ENCODE measurements at regions not wholly inside any gene's neighbourhood (a gene's known extent, or its start where the extent isn't known, plus 50 kb on each side); places are given as distances from the start of the nearest gene placed in this dataset.

DNA sequence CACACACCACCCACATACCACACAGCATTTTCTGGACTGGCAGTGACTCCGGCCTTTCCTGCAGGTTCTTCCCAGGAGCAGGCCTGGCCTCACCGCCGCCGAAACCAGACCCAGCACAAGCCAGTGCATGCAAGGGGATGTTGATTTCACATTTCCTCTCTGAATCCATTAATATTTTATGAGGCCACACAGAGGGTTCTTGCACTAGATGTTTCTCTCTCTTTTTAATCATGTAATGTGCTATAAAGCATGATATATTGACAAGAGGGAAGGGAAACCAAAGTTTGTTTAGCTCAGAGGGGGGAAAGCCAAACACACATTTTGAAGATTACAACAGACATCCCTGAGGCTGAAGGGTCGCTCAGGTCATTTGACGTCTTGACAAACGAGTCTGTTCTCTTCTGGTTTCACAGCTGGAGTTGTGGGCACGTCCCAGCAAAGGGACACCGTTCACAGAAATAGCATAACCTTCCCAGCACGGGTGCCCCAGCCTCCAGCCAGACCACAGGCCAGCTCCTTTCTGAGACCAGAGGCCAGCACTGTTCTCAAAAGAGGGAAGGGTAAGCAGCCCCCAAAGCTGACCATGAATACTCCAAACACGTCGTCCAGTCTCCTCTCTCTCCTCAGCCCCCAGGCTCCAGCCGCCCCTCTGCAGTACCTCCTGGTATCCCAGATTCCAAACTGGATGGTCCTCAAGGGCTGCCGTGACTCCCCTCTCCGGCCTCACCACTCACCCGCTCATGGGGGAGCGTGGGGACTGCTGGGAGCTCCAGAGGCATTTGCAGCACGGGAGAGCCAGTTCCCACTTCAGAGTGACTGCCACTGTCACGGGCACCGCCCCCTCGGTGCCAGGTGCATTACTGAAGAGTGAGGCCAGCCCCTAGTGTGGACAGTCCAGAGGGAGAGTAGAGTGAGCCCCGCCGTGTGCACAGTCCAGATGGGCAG is 340.3 kb upstream of the SALL3 start:
- H3K27me3 ChIP-seq (ENCODE audit: control insufficient read depth, insufficient read depth, low read length): no peaks in the 10 kb centered on the region
- no peaks in the 10 kb centered on the region for H3K4me1 ChIP-seq (ENCODE audit: control insufficient read depth, insufficient read depth, low read length)
- H3K4me3 ChIP-seq (ENCODE audit: low read depth, low read length): no peak overlapping the region
- H3K27ac ChIP-seq (ENCODE audit: low read depth, low read length): no peak overlapping the region
- H3K9ac ChIP-seq (ENCODE audit: low read depth, low read length): no peak overlapping the region
- H3K9me3 ChIP-seq (ENCODE audit: control insufficient read depth, insufficient read depth, low read length): no peaks in the 10 kb centered on the region
- H3K36me3 ChIP-seq (ENCODE audit: control insufficient read depth, insufficient read depth, low read length): no peaks in the 10 kb centered on the region

DNA sequence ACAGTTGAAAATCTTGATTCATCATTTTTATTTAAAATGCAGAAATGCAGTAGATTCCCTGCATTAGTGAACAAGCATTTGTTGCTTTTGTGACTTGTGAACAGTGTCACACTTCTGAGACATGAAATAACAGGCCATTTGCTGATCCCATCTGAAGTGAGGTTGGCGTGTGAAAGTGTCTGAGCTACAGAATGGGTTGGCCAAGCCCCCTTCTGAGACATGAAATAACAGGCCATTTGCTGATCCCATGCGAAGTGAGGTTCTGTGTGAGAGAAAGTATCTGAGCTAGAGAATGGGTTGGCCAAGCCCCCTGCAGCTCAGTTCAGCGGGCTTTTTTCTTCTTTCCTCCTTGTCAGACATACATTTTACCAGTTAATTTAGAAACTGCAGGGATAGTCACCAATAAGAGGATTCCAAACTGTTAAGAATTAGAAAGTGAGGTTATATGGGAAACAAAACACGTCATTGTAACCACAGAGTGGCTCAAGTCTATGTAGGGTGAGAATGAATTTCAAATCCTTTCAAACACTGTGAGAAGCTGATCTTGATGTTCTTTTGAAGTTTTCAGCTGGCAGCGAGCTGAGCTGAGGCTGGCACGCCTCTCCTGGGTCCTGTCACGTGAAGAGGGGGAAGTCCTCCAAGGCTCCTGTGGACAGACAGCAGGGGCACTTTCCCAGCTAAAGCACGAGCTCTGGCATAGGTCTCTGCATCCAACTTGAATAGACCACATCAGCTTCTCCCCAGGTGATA is 339.2 kb upstream of the SALL3 start:
- no peaks in the 10 kb centered on the region for H3K27me3 ChIP-seq (ENCODE audit: control insufficient read depth, insufficient read depth, low read length)
- H3K27ac ChIP-seq (ENCODE audit: low read depth, low read length): no peak overlapping the region
- H3K4me1 ChIP-seq (ENCODE audit: control insufficient read depth, insufficient read depth, low read length): no peaks in the 10 kb centered on the region
- H3K36me3 ChIP-seq (ENCODE audit: control insufficient read depth, insufficient read depth, low read length): no peaks in the 10 kb centered on the region
- H3K9me3 ChIP-seq (ENCODE audit: control insufficient read depth, insufficient read depth, low read length): no peaks in the 10 kb centered on the region
- no peak overlapping the region for H3K9ac ChIP-seq (ENCODE audit: low read depth, low read length)
- H3K4me3 ChIP-seq (ENCODE audit: low read depth, low read length): no peak overlapping the region

DNA sequence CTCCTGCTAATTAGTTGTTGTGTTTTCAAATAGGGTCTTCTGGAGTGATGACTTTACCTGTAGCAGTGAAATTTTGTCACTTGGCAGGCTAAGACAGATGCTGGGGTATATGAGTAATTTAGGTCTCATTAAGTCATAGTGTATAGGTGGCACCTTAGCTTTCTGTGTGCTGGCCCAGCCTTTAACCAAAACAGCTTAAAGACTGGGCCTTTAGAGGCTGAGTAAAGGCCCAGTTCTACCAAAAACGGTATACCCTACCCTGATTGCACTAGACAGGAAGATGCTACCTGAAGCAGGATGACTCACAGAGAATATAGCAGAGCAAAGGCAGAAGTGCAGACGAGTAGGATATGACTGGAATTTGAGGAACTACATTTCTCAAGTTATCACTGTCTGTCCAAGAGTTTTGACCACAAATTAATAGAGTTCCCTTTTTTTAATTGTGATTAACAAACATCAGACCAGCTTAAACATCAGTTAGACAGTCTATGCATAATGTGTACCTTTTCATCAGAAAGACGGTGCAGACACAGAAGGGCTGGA is 337.9 kb upstream of the SALL3 start:
- H3K4me3 ChIP-seq (ENCODE audit: low read depth, low read length): no peak overlapping the region
- no peak overlapping the region for H3K27ac ChIP-seq (ENCODE audit: low read depth, low read length)
- no peaks in the 10 kb centered on the region for H3K27me3 ChIP-seq (ENCODE audit: control insufficient read depth, insufficient read depth, low read length)
- H3K4me1 ChIP-seq (ENCODE audit: control insufficient read depth, insufficient read depth, low read length): no peaks in the 10 kb centered on the region
- no peaks in the 10 kb centered on the region for H3K36me3 ChIP-seq (ENCODE audit: control insufficient read depth, insufficient read depth, low read length)
- H3K9ac ChIP-seq (ENCODE audit: low read depth, low read length): no peak overlapping the region
- H3K9me3 ChIP-seq (ENCODE audit: control insufficient read depth, insufficient read depth, low read length): no peaks in the 10 kb centered on the region

DNA sequence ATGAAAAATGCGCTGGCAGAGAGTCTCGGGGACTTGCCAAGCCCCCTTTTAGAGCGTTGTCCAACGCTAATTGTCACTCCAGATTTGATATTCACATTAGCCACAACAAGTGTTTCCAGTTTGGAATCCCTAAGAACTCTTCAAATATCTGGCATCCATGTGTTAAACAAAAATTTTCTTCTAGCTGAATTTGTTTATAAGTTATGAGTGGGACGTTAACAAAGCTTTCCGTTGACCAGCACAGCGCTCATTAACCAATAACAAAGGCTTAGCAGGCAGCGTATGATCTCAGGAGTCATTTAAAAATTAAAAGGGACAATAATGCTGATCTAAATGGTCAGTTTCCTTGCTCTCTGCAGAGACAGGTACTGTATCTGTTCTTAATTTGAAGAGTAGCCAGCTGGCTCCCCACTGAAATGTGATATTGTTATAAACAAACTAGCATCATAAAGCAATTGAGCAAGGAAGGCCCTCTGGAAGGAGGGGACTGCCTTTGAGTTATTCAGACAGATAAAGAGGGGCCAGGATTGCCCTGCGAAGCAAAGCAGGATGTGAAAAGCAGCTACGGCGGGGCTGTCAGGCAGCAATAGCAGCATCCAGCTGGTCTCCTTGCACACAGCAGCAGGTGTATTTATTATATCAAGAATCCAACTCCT is 337.2 kb upstream of the SALL3 start:
- no peak overlapping the region for H3K27ac ChIP-seq (ENCODE audit: low read depth, low read length)
- H3K4me3 ChIP-seq (ENCODE audit: low read depth, low read length): no peak overlapping the region
- H3K27me3 ChIP-seq (ENCODE audit: control insufficient read depth, insufficient read depth, low read length): no peaks in the 10 kb centered on the region
- H3K9me3 ChIP-seq (ENCODE audit: control insufficient read depth, insufficient read depth, low read length): no peaks in the 10 kb centered on the region
- no peak overlapping the region for H3K9ac ChIP-seq (ENCODE audit: low read depth, low read length)
- H3K4me1 ChIP-seq (ENCODE audit: control insufficient read depth, insufficient read depth, low read length): no peaks in the 10 kb centered on the region
- no peaks in the 10 kb centered on the region for H3K36me3 ChIP-seq (ENCODE audit: control insufficient read depth, insufficient read depth, low read length)

DNA sequence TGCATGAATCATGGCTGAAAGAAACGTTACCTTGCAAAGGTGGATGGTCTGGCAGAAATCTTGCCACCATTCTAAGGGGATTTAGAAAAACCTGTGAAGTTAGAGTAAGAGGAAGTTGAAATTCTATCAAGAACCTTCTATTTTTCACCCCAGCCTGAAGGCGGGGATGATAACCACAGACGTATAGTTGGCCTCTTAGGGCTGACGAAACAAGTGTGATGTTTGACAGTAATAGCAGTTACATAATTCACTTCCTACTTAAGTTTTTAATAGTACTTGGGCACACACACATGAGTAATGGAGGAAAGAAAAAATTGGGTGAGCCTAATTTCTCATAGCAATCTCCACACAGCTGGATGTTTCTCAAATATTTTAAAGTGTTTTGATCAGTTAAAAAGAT is 336.6 kb upstream of the SALL3 start:
- no peaks in the 10 kb centered on the region for H3K4me1 ChIP-seq (ENCODE audit: control insufficient read depth, insufficient read depth, low read length)
- H3K4me3 ChIP-seq (ENCODE audit: low read depth, low read length): no peak overlapping the region
- H3K9ac ChIP-seq (ENCODE audit: low read depth, low read length): no peak overlapping the region
- no peaks in the 10 kb centered on the region for H3K27me3 ChIP-seq (ENCODE audit: control insufficient read depth, insufficient read depth, low read length)
- no peaks in the 10 kb centered on the region for H3K9me3 ChIP-seq (ENCODE audit: control insufficient read depth, insufficient read depth, low read length)
- H3K27ac ChIP-seq (ENCODE audit: low read depth, low read length): no peak overlapping the region
- no peaks in the 10 kb centered on the region for H3K36me3 ChIP-seq (ENCODE audit: control insufficient read depth, insufficient read depth, low read length)

DNA sequence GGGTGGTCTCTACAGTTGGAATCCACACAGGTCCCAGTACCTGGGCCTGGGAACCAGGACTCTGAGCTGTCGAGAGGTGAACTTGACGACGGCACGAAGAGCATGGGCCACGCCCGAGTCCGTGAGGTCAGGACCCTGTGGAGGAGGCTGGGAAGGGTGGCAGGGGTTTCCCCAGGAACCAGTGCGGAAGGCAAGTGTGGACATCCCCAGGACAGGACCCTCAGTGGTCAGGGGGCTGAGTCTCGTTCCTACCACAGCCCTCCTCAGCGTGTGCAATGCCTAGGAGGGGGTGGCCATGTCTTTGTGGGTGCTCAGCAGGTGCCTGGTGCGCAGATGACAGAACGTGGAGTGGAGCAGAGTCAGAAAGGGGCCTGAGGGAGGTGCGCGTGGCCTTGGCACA is 335.6 kb upstream of the SALL3 start:
- Histone ChIP-seq H3K27me3 (ENCODE audit: control insufficient read depth, insufficient read depth, low read length) (no peaks in the 10 kb centered on the region), H3K9ac (ENCODE audit: low read depth, low read length) (no peak overlapping the region), H3K4me1 (ENCODE audit: control insufficient read depth, insufficient read depth, low read length) (no peaks in the 10 kb centered on the region), H3K4me3 (ENCODE audit: low read depth, low read length) (no peak overlapping the region), H3K27ac (ENCODE audit: low read depth, low read length) (no peak overlapping the region), H3K9me3 (ENCODE audit: control insufficient read depth, insufficient read depth, low read length) (no peaks in the 10 kb centered on the region), H3K36me3 (ENCODE audit: control insufficient read depth, insufficient read depth, low read length) (no peaks in the 10 kb centered on the region)

DNA sequence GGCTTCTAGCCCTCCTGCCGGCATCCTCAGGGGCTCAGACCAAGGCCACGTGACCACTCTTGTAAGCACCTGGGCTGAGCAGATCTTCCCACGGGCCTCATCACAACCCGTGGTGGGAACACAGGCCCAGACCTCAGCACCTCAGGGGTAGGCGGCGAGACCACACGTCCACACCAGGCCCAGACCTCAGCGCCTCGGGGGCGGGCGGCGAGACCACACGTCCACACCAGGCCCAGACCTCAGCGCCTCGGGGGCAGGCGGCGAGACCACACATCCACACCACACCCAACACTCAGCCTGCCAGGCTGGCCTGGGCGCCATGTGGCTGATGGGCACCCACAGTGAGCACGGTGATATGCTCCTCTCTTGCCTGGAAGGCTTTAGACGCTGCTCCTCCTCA is 334.4 kb upstream of the SALL3 start:
- H3K36me3 ChIP-seq (ENCODE audit: control insufficient read depth, insufficient read depth, low read length): no peaks in the 10 kb centered on the region

DNA sequence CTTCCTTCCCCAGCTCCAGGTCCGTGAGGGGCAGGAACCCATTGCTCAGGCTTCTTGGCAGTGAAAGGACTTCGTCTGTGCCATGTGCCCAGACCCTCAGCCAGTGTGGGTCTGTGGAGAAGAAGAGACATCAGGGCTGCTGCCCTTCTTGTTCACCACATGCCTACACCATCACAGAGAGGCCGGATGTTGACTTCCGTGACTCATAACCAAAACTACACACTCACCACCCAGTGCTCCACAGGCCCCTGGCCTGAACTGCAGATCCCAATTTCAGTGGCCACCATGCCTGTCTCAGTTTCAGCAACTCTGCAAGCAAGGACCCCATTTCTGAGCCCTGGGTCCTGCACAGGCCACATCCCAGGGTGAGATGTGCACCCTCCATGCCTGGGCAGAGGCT is 332.6 kb upstream of the SALL3 start:
- peaks cover 6% of the 10 kb centered on the region for H3K9me3 ChIP-seq (ENCODE audit: control insufficient read depth, insufficient read depth, low read length)
- H3K4me1 ChIP-seq (ENCODE audit: control insufficient read depth, insufficient read depth, low read length): no peaks in the 10 kb centered on the region
- H3K9ac ChIP-seq (ENCODE audit: low read depth, low read length): no peak overlapping the region
- H3K4me3 ChIP-seq (ENCODE audit: low read depth, low read length): no peak overlapping the region
- H3K36me3 ChIP-seq (ENCODE audit: control insufficient read depth, insufficient read depth, low read length): no peaks in the 10 kb centered on the region
- H3K27me3 ChIP-seq (ENCODE audit: control insufficient read depth, insufficient read depth, low read length): no peaks in the 10 kb centered on the region
- no peak overlapping the region for H3K27ac ChIP-seq (ENCODE audit: low read depth, low read length)

More for the DNA sequence above, 334.4 kb upstream of the SALL3 start:
- Histone ChIP-seq H3K9me3 (ENCODE audit: control insufficient read depth, insufficient read depth, low read length) (no peaks in the 10 kb centered on the region), H3K4me1 (ENCODE audit: control insufficient read depth, insufficient read depth, low read length) (no peaks in the 10 kb centered on the region), H3K27ac (ENCODE audit: low read depth, low read length) (no peak overlapping the region), H3K27me3 (ENCODE audit: control insufficient read depth, insufficient read depth, low read length) (no peaks in the 10 kb centered on the region), H3K4me3 (ENCODE audit: low read depth, low read length) (no peak overlapping the region), H3K9ac (ENCODE audit: low read depth, low read length) (no peak overlapping the region)

DNA sequence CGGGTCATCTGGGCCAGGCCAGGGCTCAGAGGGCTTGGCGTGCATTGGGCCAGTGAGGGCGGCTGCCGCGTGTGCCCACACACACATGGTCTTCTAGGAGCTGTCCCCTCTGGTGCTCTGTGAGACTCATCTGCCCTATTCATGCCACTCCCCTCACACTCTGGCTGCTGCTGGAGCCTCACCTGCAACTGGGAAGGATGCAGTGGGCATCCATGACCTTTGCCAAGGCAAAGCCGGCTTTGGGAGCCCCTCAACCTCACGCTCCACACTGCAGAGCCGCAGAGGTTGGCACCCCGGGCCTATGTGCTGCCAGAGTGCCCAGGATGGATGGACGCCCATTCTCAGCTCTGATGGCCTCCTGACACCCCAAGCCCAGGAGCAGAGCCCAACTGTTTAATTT is 330.2 kb upstream of the SALL3 start:
- Histone ChIP-seq H3K9me3 (ENCODE audit: control insufficient read depth, insufficient read depth, low read length) (peaks cover 18% of the 10 kb centered on the region), H3K27me3 (ENCODE audit: control insufficient read depth, insufficient read depth, low read length) (no peaks in the 10 kb centered on the region)

DNA sequence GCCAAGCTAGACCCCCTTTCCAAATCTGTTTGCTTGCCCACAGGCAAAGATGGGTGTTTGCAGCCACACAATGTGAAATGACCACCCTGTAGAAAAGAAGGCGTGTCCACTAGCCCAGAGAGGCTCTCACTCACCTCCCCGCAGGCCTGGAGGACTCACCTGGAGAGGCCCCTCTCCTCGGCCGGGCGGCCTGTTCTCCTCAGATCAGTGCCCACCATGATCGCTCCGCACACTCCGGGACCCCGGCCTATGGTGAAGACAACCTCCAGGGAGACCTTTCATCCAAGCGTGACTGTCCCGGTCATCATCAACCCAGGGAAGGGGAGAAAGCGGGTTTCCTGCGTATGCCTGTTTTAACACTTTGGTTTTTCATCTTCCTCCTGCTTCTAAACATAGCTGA is 328.7 kb upstream of the SALL3 start:
- Histone ChIP-seq H3K4me3 (ENCODE audit: low read depth, low read length) (no peak overlapping the region), H3K27ac (ENCODE audit: low read depth, low read length) (no peak overlapping the region), H3K4me1 (ENCODE audit: control insufficient read depth, insufficient read depth, low read length) (no peaks in the 10 kb centered on the region), H3K9me3 (ENCODE audit: control insufficient read depth, insufficient read depth, low read length) (peaks cover 27% of the 10 kb centered on the region), H3K9ac (ENCODE audit: low read depth, low read length) (no peak overlapping the region), H3K27me3 (ENCODE audit: control insufficient read depth, insufficient read depth, low read length) (no peaks in the 10 kb centered on the region), H3K36me3 (ENCODE audit: control insufficient read depth, insufficient read depth, low read length) (no peaks in the 10 kb centered on the region)

More for the DNA sequence above, 330.2 kb upstream of the SALL3 start:
- no peak overlapping the region for H3K4me3 ChIP-seq (ENCODE audit: low read depth, low read length)
- no peak overlapping the region for H3K9ac ChIP-seq (ENCODE audit: low read depth, low read length)
- no peak overlapping the region for H3K27ac ChIP-seq (ENCODE audit: low read depth, low read length)
- no peaks in the 10 kb centered on the region for H3K36me3 ChIP-seq (ENCODE audit: control insufficient read depth, insufficient read depth, low read length)
- no peaks in the 10 kb centered on the region for H3K4me1 ChIP-seq (ENCODE audit: control insufficient read depth, insufficient read depth, low read length)

All from HUES48 (cell line).